Endothelial cell (in vitro differentiated cells): ENCODE measurements at regions not wholly inside any gene's neighbourhood (a gene's known extent, or its start where the extent isn't known, plus 50 kb on each side); places are given as distances from the start of the nearest gene placed in this dataset.

Source experiments
- DNase-seq: peaks from one replicate; pipeline ENCODE4 v3.0.0; 2021; ENCODE audit warnings: low spot score
- H3K27ac Mint-ChIP-seq: one replicate; pipeline ENCODE4 v1.8.0; 2021; ENCODE audit warnings: mixed read lengths, inconsistent platforms; ENCODE audit not compliant: unreplicated experiment
- H3K27me3 Mint-ChIP-seq: one replicate; pipeline ENCODE4 v1.8.0; 2021; ENCODE audit warnings: mild to moderate bottlenecking, moderate library complexity, mixed read lengths, inconsistent platforms; ENCODE audit not compliant: unreplicated experiment
- H3K36me3 Mint-ChIP-seq: one replicate; pipeline ENCODE4 v1.8.0; 2021; ENCODE audit warnings: mild to moderate bottlenecking, low read depth, mixed read lengths, inconsistent platforms; ENCODE audit not compliant: unreplicated experiment
- H3K4me1 Mint-ChIP-seq: one replicate; pipeline ENCODE4 v1.8.0; 2021; ENCODE audit warnings: mild to moderate bottlenecking, mixed read lengths, inconsistent platforms; ENCODE audit not compliant: unreplicated experiment
- H3K4me3 Mint-ChIP-seq: one replicate; pipeline ENCODE4 v1.8.0; 2021; ENCODE audit warnings: mild to moderate bottlenecking, mixed read lengths, inconsistent platforms; ENCODE audit not compliant: unreplicated experiment
- H3K9me3 Mint-ChIP-seq: one replicate; pipeline ENCODE4 v1.8.0; 2021; ENCODE audit warnings: mixed read lengths, inconsistent platforms; ENCODE audit not compliant: unreplicated experiment
- CTCF ChIP-seq: fragments of 200-600 bp; sonication (generic); IDR thresholded peaks from one replicate; pipeline ENCODE4 v1.5.0; 2021; ENCODE audit warnings: antibody characterized with exemption; ENCODE audit not compliant: unreplicated experiment

- Mint-ChIP-seq H3K27ac (no peak overlapping the region), H3K4me1 (no peaks in the 10 kb centered on the region), H3K27me3 (peaks cover 4% of the 10 kb centered on the region), H3K9me3 (no peaks in the 10 kb centered on the region), H3K36me3 (no peaks in the 10 kb centered on the region), H3K4me3 (no peak overlapping the region)
- no peak for TF ChIP-seq CTCF
- no peak for DNase-seq
Observed at GRCh38 chr13:30123575-30123974, 183.8 kb downstream of the KATNAL1 start.

GRCh38 chr13:30121666-30122065 is 185.7 kb downstream of the KATNAL1 start:
- no peak overlapping the region for H3K4me3 Mint-ChIP-seq
- no peak overlapping the region for H3K27ac Mint-ChIP-seq
- H3K27me3 Mint-ChIP-seq: peaks cover 1% of the 10 kb centered on the region
- no peaks in the 10 kb centered on the region for H3K4me1 Mint-ChIP-seq
- no peak for DNase-seq
- TF ChIP-seq CTCF: no peak
- H3K36me3 Mint-ChIP-seq: no peaks in the 10 kb centered on the region
- H3K9me3 Mint-ChIP-seq: no peaks in the 10 kb centered on the region

- no peak overlapping the region for H3K27ac Mint-ChIP-seq
- TF ChIP-seq CTCF: no peak
- no peaks in the 10 kb centered on the region for H3K9me3 Mint-ChIP-seq
- no peaks in the 10 kb centered on the region for H3K36me3 Mint-ChIP-seq
- H3K4me3 Mint-ChIP-seq: no peak overlapping the region
- no peaks in the 10 kb centered on the region for H3K4me1 Mint-ChIP-seq
- no peak for DNase-seq
- H3K27me3 Mint-ChIP-seq: peaks cover 1% of the 10 kb centered on the region
Observed at GRCh38 chr13:30121244-30121643, 186.1 kb downstream of the KATNAL1 start.

GRCh38 chr13:30120133-30120822 is 187.1 kb downstream of the KATNAL1 start:
- H3K9me3 Mint-ChIP-seq: no peaks in the 10 kb centered on the region
- H3K4me3 Mint-ChIP-seq: no peak overlapping the region
- H3K27me3 Mint-ChIP-seq: peaks cover 1% of the 10 kb centered on the region
- no peak overlapping the region for H3K27ac Mint-ChIP-seq
- H3K36me3 Mint-ChIP-seq: no peaks in the 10 kb centered on the region
- no peak for TF ChIP-seq CTCF
- no peak for DNase-seq
- peaks cover under 1% of the 10 kb centered on the region for H3K4me1 Mint-ChIP-seq

GRCh38 chr13:30119476-30119875 is 187.9 kb downstream of the KATNAL1 start:
- Mint-ChIP-seq H3K27ac (no peak overlapping the region), H3K4me1 (peaks cover 3% of the 10 kb centered on the region), H3K4me3 (no peak overlapping the region), H3K27me3 (peaks cover 1% of the 10 kb centered on the region), H3K9me3 (no peaks in the 10 kb centered on the region), H3K36me3 (no peaks in the 10 kb centered on the region)
- no peak for DNase-seq
- TF ChIP-seq CTCF: no peak
